HG03457 (cell line): ENCODE measurements at regions not wholly inside any gene's neighbourhood (a gene's known extent, or its start where the extent isn't known, plus 50 kb on each side); places are given as distances from the start of the nearest gene placed in this dataset.
"Not testable (repeated sequence)": the region's sequence is repeated elsewhere in the genome, so short reads cannot be mapped to it uniquely, and the experiment has no call there.

ENCODE experiments used
- ATAC-seq: cut with Tn5 transposase; IDR thresholded peaks from one replicate; pipeline ENCODE4 v1.9.1; 2021; ENCODE audit warnings: moderate number of reproducible peaks; ENCODE audit not compliant: unreplicated experiment

GRCh38 chr13:71382285-71382684 is 484.7 kb downstream of the DACH1 start:
- no peak for ATAC-seq

- ATAC-seq: no peak
Observed at GRCh38 chr13:71380191-71380590, 486.8 kb downstream of the DACH1 start.

- no peak for ATAC-seq
Observed at GRCh38 chr13:71378961-71379905, 487.8 kb downstream of the DACH1 start.

GRCh38 chr13:71374471-71375049 is 492.4 kb downstream of the DACH1 start:
- ATAC-seq: no peak

- ATAC-seq: no peak
Observed at GRCh38 chr13:71368336-71368735, 498.7 kb downstream of the DACH1 start.

GRCh38 chr13:71360041-71360440 is 507.0 kb downstream of the DACH1 start:
- no peak for ATAC-seq

GRCh38 chr13:71359641-71360040 is 507.4 kb downstream of the DACH1 start:
- ATAC-seq: no peak

- no peak for ATAC-seq
Observed at GRCh38 chr13:71358218-71358617, 508.8 kb downstream of the DACH1 start.

GRCh38 chr13:71355010-71355409 is 512.0 kb downstream of the DACH1 start:
- ATAC-seq: no peak

GRCh38 chr13:71350886-71351285 is 516.1 kb downstream of the DACH1 start:
- ATAC-seq: no peak

GRCh38 chr13:71345856-71346255 is 521.1 kb downstream of the DACH1 start:
- ATAC-seq: not testable (repeated sequence)

GRCh38 chr13:71339736-71340135 is 527.3 kb downstream of the DACH1 start:
- ATAC-seq: no peak

- no peak for ATAC-seq
Observed at GRCh38 chr13:71339005-71339404, 528.0 kb downstream of the DACH1 start.

- no peak for ATAC-seq
Observed at GRCh38 chr13:71338070-71338469, 528.9 kb downstream of the DACH1 start.

- no peak for ATAC-seq
Observed at GRCh38 chr13:71327266-71327665, 539.7 kb downstream of the DACH1 start.

- no peak for ATAC-seq
Observed at GRCh38 chr13:71325556-71325955, 541.4 kb downstream of the DACH1 start.

GRCh38 chr13:71323266-71323665 is 543.7 kb downstream of the DACH1 start:
- no peak for ATAC-seq

GRCh38 chr13:71320452-71320851 is 546.6 kb downstream of the DACH1 start:
- ATAC-seq: no peak

- ATAC-seq: no peak
Observed at GRCh38 chr13:71316792-71317363, 550.1 kb downstream of the DACH1 start.

GRCh38 chr13:71312923-71313322 is 554.1 kb downstream of the DACH1 start:
- ATAC-seq: no peak

- ATAC-seq: no peak
Observed at GRCh38 chr13:71309905-71310304, 557.1 kb downstream of the DACH1 start.

- ATAC-seq: no peak
Observed at GRCh38 chr13:71306821-71307220, 560.2 kb downstream of the DACH1 start.
